ENCODE measurements at regions not wholly inside any gene's neighbourhood (a gene's known extent, or its start where the extent isn't known, plus 50 kb on each side); places are given as distances from the start of the nearest gene placed in this dataset.

- Histone ChIP-seq H2BK12ac (ENCODE audit: low read depth, low read length) (no peak overlapping the region), H3K79me2 (ENCODE audit: control insufficient read depth in 1 of 2, insufficient read depth in 2 of 2, low read length in 2 of 2) (no peaks in the 10 kb centered on the region), H3K23me2 (ENCODE audit: low read depth, low read length) (no peaks in the 10 kb centered on the region), H3K36me3 (ENCODE audit: control insufficient read depth in 2 of 4, insufficient read depth in 4 of 4, low read length in 3 of 4) (no peaks in the 10 kb centered on the region), H2AFZ (ENCODE audit: low read length) (no peak overlapping the region), H3K9me3 (ENCODE audit: insufficient read depth in 2 of 2, low read depth in 1 of 2, low read length in 1 of 2) (peaks cover 4% of the 10 kb centered on the region in 2 experiments; a peak in 1 of 4 replicates), H3K4me1 (replicated peaks in 1 of 4; ENCODE audit: control insufficient read depth in 3 of 4, insufficient read depth in 4 of 4, low read length in 3 of 4) (no peaks in the 10 kb centered on the region), H3K79me1 (ENCODE audit: low read depth, low read length) (no peaks in the 10 kb centered on the region), H3K27ac (ENCODE audit: low read depth, low read length) (no peak overlapping the region), H4K8ac (ENCODE audit: extremely low read depth, insufficient read depth, low read length) (no peak overlapping the region), H3K23ac (ENCODE audit: insufficient read length) (no peak overlapping the region), H3K9ac (replicated peaks in 1 of 4; ENCODE audit: extremely low read depth in 1 of 4, low read depth in 3 of 4, low read length in 3 of 4) (no peak overlapping the region), H2BK120ac (replicated peaks; ENCODE audit: low read depth, low read length) (no peak overlapping the region), H3K14ac (ENCODE audit: insufficient read length) (no peak overlapping the region), H4K20me1 (replicated peaks in 1 of 2; ENCODE audit: control insufficient read depth in 1 of 2, insufficient read depth in 2 of 2, low read length in 2 of 2) (no peaks in the 10 kb centered on the region), H3K4me2 (ENCODE audit: insufficient read depth in 1 of 2, low read depth in 2 of 2, low read length in 2 of 2) (no peak overlapping the region), H3K18ac (ENCODE audit: extremely low read depth, low read length) (no peak overlapping the region), H3K56ac (replicated peaks; ENCODE audit: insufficient read length, low read depth, low read length) (no peak overlapping the region), H2BK5ac (ENCODE audit: low read depth, low read length) (no peak overlapping the region), H3K4me3 (ENCODE audit: extremely low read depth in 1 of 4, insufficient read depth in 2 of 4, low read depth in 3 of 4, low read length in 4 of 4) (no peak overlapping the region), H3K4ac (replicated peaks; ENCODE audit: insufficient read length, low read depth, low read length) (no peak overlapping the region), H2AK5ac (ENCODE audit: low read depth, low read length) (no peak overlapping the region), H4K5ac (ENCODE audit: insufficient read length, low read depth, low read length) (no peak overlapping the region), H2BK15ac (ENCODE audit: low read length) (no peak overlapping the region), H3K27me3 (replicated peaks in 1 of 4; ENCODE audit: control insufficient read depth in 3 of 4, extremely low read depth in 1 of 4, insufficient read depth in 3 of 4, low read length in 3 of 4) (no peaks in the 10 kb centered on the region), H2BK20ac (ENCODE audit: low read length) (no peak overlapping the region), H4K91ac (replicated peaks; ENCODE audit: insufficient read length, low read length) (no peak overlapping the region)
- 86% methylated on average over 4 of the region's 4 CpGs; no CpG with 5 or more reads in 1 of the 2 experiments for WGBS, 2 experiments (ENCODE audit: extremely low coverage in 1 of 2, insufficient coverage in 1 of 2, insufficient read length in 1 of 2, insufficient replicate concordance in 2 of 2, low coverage in 1 of 2, low lambda C conversion rate in 2 of 2, missing lambda C conversion rate in 1 of 2)
- POLR2A ChIA-PET (ENCODE audit: partially characterized antibody) = no interaction called here
- no peak for FAIRE-seq
- no peak for DNase-seq (ENCODE audit: low read depth in 1 of 2, low spot score in 2 of 2)
- CTCF ChIA-PET (ENCODE audit: partially characterized antibody) = interaction anchor here (1.0 to 6.9 kb wide), 9 partner anchors 10 to 268 kb away, joined by 3 to 62 read pairs (median 5); no protein-coding TSS in a partner anchor
- TF ChIP-seq BCL11A (IDR thresholded peaks at IDR 0.05; ENCODE audit: low read depth in 2 of 2, low read length in 2 of 2) = no peak
- TF ChIP-seq SAP30 (IDR thresholded peaks at IDR 0.05; ENCODE audit: insufficient read depth, insufficient replicate concordance, low read length) = no peak
- no peak for TF ChIP-seq SUZ12 (IDR thresholded peaks at IDR 0.05; ENCODE audit: low read length)
- no peak for TF ChIP-seq BACH1 (IDR thresholded peaks at IDR 0.05; ENCODE audit: low read length)
- no peak for TF ChIP-seq YY1 (IDR thresholded peaks at IDR 0.05; ENCODE audit: low read depth, low read length)
- TF ChIP-seq HDAC2 (IDR thresholded peaks at IDR 0.05; ENCODE audit: borderline replicate concordance in 1 of 2, low read depth in 2 of 2, low read length in 2 of 2) = no peak
- TF ChIP-seq SIRT6 (IDR thresholded peaks at IDR 0.05; ENCODE audit: low read length) = no peak
- TF ChIP-seq TAF7 (optimal IDR thresholded peaks at IDR 0.05; ENCODE audit: borderline replicate concordance, low read depth, low read length) = no peak
- no peak for TF ChIP-seq CTCF (IDR thresholded peaks at IDR 0.05; ENCODE audit: control extremely low read depth in 1 of 3, insufficient read depth in 1 of 3, low read depth in 1 of 3, low read length in 3 of 3)
- TF ChIP-seq RFX5 (IDR thresholded peaks at IDR 0.05; ENCODE audit: borderline replicate concordance, low read depth, low read length) = no peak
- TF ChIP-seq KDM5A (IDR thresholded peaks at IDR 0.05; ENCODE audit: low read length) = no peak
- TF ChIP-seq ZNF274 (IDR thresholded peaks at IDR 0.05; ENCODE audit: borderline replicate concordance, extremely low read depth, low read length) = no peak
- no peak for TF ChIP-seq CEBPB (IDR thresholded peaks at IDR 0.05; ENCODE audit: low read depth, low read length)
These were observed 158.3 kb downstream of the GPAM start for GRCh38 chr10:112025228-112025627.

Data from H1 (cell line).